HepG2 (cell line): ENCODE measurements at regions not wholly inside any gene's neighbourhood (a gene's known extent, or its start where the extent isn't known, plus 50 kb on each side); places are given as distances from the start of the nearest gene placed in this dataset.

ENCODE experiments used
- ATAC-seq: fragments of 200-7000 bp; cut with Tn5 transposase; 3 replicates; pipeline ENCODE4 v1.9.1; 2020; ENCODE audit warnings: mild to moderate bottlenecking, moderate library complexity
- BruUV-seq: library from RNA; stranded (reverse); fragments of 400-500 nt; replicated peaks from 2 replicates; lab custom pipeline; 2021; lab: Mats Ljungman, UMichigan
- CTCF ChIA-PET: fragments of 300-600 bp; formaldehyde crosslinking; extraction: SDS; loops from one replicate; lab custom pipeline; 2021; ENCODE audit warnings: low total read pairs, inconsistent platforms, low intra/inter-chr PET ratio; lab: Yijun Ruan, JAX
- POLR2A ChIA-PET: fragments of 350-600 bp; sonication (Branson Sonifier 250); formaldehyde crosslinking; loops from one replicate; lab custom pipeline; 2020; ENCODE audit warnings: antibody characterized with exemption, inconsistent platforms; lab: Yijun Ruan, JAX
- DNase-seq: peaks from one replicate; pipeline ENCODE4 v3.0.0-alpha.2; 2015; ENCODE audit warnings: low spot score
- FAIRE-seq: peaks from 3 replicates; lab custom pipeline; 2011; peaks lifted over from hg19 to GRCh38; lab: Jason Lieb, UNC
- H2AFZ ChIP-seq: one replicate; pipeline ENCODE4 v1.6.1; 2011; ENCODE audit warnings: low read length, inconsistent platforms
- H3K27ac ChIP-seq: fragments of 300-600 bp; 3 replicates; pipeline ENCODE4 v1.8.0; 2011; ENCODE audit warnings: mixed run types, mild to moderate bottlenecking, mixed read lengths, low read length, inconsistent platforms; ENCODE audit not compliant: insufficient read depth; ENCODE audit errors: extremely low read length
- H3K27me3 ChIP-seq, 2 experiments: fragments of 200-600 bp in 1 of 2; 2 replicates in 1 of 2; 3 replicates in 1 of 2; pipeline versions ENCODE4 v1.6.0 to v1.8.0; 2011; ENCODE audit warnings: low read length in 2 of 2, mild to moderate bottlenecking in 2 of 2, moderate library complexity in 2 of 2, inconsistent platforms in 1 of 2; ENCODE audit not compliant: insufficient read depth in 2 of 2, control insufficient read depth in 1 of 2
- H3K36me3 ChIP-seq, 2 experiments: fragments of 200-600 bp in 1 of 2; replicated peaks in 1 of 2; 2 replicates in 1 of 2; 3 replicates in 1 of 2; pipeline versions ENCODE4 v1.5.1 to v1.8.0; 2011; ENCODE audit warnings: low read length in 2 of 2, inconsistent platforms in 1 of 2; ENCODE audit not compliant: insufficient read depth in 2 of 2, control insufficient read depth in 1 of 2
- H3K4me1 ChIP-seq: 2 replicates; pipeline ENCODE4 v1.5.1; 2012; ENCODE audit warnings: low read length, inconsistent platforms; ENCODE audit not compliant: insufficient read depth
- H3K4me2 ChIP-seq: 2 replicates; pipeline ENCODE4 v1.6.0; 2011; ENCODE audit warnings: low read depth, low read length, inconsistent platforms
- H3K4me3 ChIP-seq, 3 experiments: fragments of 200-600 bp in 1 of 3; sonication (generic), shearing (Covaris generic) in 1 of 3; replicated peaks in 1 of 3; 2 replicates each; pipeline ENCODE4 v1.5.1; 2011 to 2016; ENCODE audit warnings: low read length in 3 of 3, inconsistent platforms in 2 of 3, low read depth in 2 of 3, mild to moderate bottlenecking in 2 of 3, control low read depth in 1 of 3, mixed read lengths in 1 of 3; ENCODE audit not compliant: insufficient read depth in 1 of 3
- H3K79me2 ChIP-seq: one replicate; pipeline ENCODE4 v1.6.1; 2011; ENCODE audit warnings: low read length, inconsistent platforms; ENCODE audit not compliant: insufficient read depth
- H3K9ac ChIP-seq: 2 replicates; pipeline ENCODE4 v1.6.0; 2011; ENCODE audit warnings: mild to moderate bottlenecking, low read depth, low read length, inconsistent platforms; ENCODE audit not compliant: insufficient read depth
- H3K9me3 ChIP-seq: 2 replicates; pipeline ENCODE4 v1.5.1; 2012; ENCODE audit warnings: mild to moderate bottlenecking, low read length
- H4K20me1 ChIP-seq: 2 replicates; pipeline ENCODE4 v1.6.0; 2011; ENCODE audit warnings: inconsistent platforms, mild to moderate bottlenecking, low read length, moderate library complexity; ENCODE audit not compliant: insufficient read depth
- BRF2 ChIP-seq: sonication (generic); formaldehyde crosslinking; IDR thresholded peaks from 2 replicates; pipeline ENCODE4 v1.8.1; 2022; ENCODE audit warnings: mild to moderate bottlenecking, missing genetic modification reagents
- STAT6 ChIP-seq: sonication (generic); formaldehyde crosslinking; IDR thresholded peaks from 2 replicates; pipeline ENCODE4 v1.4.0; 2020; ENCODE audit warnings: missing genetic modification reagents, mild to moderate bottlenecking, borderline replicate concordance
- ZNF143 ChIP-seq: sonication (generic); formaldehyde crosslinking; IDR thresholded peaks from 2 replicates; pipeline ENCODE4 v1.4.0; 2020; ENCODE audit warnings: missing genetic modification reagents
- WGBS: methylation state at CpG from one replicate; pipeline ENCODE4 v1.1.6; 2017; ENCODE audit warnings: low lambda C conversion rate; 5-methylcytosine and 5-hydroxymethylcytosine counted together
- in situ Hi-C: cut with HindIII; loops from 2 replicates; pipeline ENCODE4 v1.10.0; 2017; ENCODE audit warnings: low pct_unique_long_range_greater_than_20kb; ENCODE audit not compliant: extremely low pct_ligation_motif_present
- intact Hi-C: fragments of 100-400 bp; cut with micrococcal nuclease; formaldehyde crosslinking; loops from one replicate; pipeline ENCODE4 v1.10.0; 2022; ENCODE audit not compliant: unreplicated experiment
- TF ChIP-seq, protein P1 (sequence below): IDR thresholded peaks from 2 replicates; pipeline ENCODE4 v1.6.1; 2016; ENCODE audit warnings: low read depth, missing genetic modification reagents, missing compliant biosample characterization

GRCh38 chr15:49751191-49751590, 130.3 kb downstream of the DTWD1 start:
- Histone ChIP-seq H3K4me1 (no peaks in the 10 kb centered on the region), H3K36me3 (no peaks in the 10 kb centered on the region), H3K79me2 (no peaks in the 10 kb centered on the region), H2AFZ (no peak overlapping the region), H3K4me3 (no peak overlapping the region), H3K9me3 (no peaks in the 10 kb centered on the region), H4K20me1 (no peaks in the 10 kb centered on the region), H3K4me2 (no peak overlapping the region), H3K9ac (no peak overlapping the region), H3K27ac (no peak overlapping the region), H3K27me3 (no peaks in the 10 kb centered on the region)
- no peak for DNase-seq
- ChIA-PET CTCF (no interaction called here), POLR2A (no interaction called here)
- no TSS peak for BruUV-seq
- 0% methylated on average over 2 of the region's 3 CpGs for WGBS
- no peak for FAIRE-seq
- no peak for TF ChIP-seq ZNF143 (CRISPR knock-in tag)
- TF ChIP-seq, protein P1, sequence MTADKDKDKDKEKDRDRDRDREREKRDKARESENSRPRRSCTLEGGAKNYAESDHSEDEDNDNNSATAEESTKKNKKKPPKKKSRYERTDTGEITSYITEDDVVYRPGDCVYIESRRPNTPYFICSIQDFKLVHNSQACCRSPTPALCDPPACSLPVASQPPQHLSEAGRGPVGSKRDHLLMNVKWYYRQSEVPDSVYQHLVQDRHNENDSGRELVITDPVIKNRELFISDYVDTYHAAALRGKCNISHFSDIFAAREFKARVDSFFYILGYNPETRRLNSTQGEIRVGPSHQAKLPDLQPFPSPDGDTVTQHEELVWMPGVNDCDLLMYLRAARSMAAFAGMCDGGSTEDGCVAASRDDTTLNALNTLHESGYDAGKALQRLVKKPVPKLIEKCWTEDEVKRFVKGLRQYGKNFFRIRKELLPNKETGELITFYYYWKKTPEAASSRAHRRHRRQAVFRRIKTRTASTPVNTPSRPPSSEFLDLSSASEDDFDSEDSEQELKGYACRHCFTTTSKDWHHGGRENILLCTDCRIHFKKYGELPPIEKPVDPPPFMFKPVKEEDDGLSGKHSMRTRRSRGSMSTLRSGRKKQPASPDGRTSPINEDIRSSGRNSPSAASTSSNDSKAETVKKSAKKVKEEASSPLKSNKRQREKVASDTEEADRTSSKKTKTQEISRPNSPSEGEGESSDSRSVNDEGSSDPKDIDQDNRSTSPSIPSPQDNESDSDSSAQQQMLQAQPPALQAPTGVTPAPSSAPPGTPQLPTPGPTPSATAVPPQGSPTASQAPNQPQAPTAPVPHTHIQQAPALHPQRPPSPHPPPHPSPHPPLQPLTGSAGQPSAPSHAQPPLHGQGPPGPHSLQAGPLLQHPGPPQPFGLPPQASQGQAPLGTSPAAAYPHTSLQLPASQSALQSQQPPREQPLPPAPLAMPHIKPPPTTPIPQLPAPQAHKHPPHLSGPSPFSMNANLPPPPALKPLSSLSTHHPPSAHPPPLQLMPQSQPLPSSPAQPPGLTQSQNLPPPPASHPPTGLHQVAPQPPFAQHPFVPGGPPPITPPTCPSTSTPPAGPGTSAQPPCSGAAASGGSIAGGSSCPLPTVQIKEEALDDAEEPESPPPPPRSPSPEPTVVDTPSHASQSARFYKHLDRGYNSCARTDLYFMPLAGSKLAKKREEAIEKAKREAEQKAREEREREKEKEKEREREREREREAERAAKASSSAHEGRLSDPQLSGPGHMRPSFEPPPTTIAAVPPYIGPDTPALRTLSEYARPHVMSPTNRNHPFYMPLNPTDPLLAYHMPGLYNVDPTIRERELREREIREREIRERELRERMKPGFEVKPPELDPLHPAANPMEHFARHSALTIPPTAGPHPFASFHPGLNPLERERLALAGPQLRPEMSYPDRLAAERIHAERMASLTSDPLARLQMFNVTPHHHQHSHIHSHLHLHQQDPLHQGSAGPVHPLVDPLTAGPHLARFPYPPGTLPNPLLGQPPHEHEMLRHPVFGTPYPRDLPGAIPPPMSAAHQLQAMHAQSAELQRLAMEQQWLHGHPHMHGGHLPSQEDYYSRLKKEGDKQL (CRISPR knock-in tag), result no peak
- TF ChIP-seq BRF2 (CRISPR knock-in tag), result no peak
- TF ChIP-seq STAT6 (CRISPR knock-in tag), result no peak
- intact Hi-C loops (no loop called here), in situ Hi-C loops (no loop called here)
- ATAC-seq, result no peak
